H9 (cell line): ENCODE measurements at regions not wholly inside any gene's neighbourhood (a gene's known extent, or its start where the extent isn't known, plus 50 kb on each side); places are given as distances from the start of the nearest gene placed in this dataset.

ENCODE experiments used
- DNase-seq: peaks from one replicate; pipeline ENCODE4 v3.0.0-alpha.2; 2017
- H2AFZ ChIP-seq: one replicate; pipeline ENCODE4 v1.6.1; 2013; ENCODE audit warnings: mild to moderate bottlenecking, low read length, control low read depth, moderate library complexity
- H2AK5ac ChIP-seq: 2 replicates; pipeline ENCODE4 v1.6.1; 2013; ENCODE audit warnings: low read length, control low read depth, mixed read lengths; ENCODE audit not compliant: insufficient read length
- H2BK120ac ChIP-seq: one replicate; pipeline ENCODE4 v1.6.1; 2013; ENCODE audit warnings: low read depth, mild to moderate bottlenecking, low read length, control low read depth, inconsistent platforms; ENCODE audit not compliant: poor library complexity, severe bottlenecking
- H2BK12ac ChIP-seq: 2 replicates; pipeline ENCODE4 v1.6.1; 2013; ENCODE audit warnings: low read length, control low read depth, mixed read lengths, low read depth; ENCODE audit not compliant: insufficient read length
- H2BK15ac ChIP-seq: 2 replicates; pipeline ENCODE4 v1.6.1; 2013; ENCODE audit warnings: low read depth, low read length, control low read depth
- H2BK20ac ChIP-seq: one replicate; pipeline ENCODE4 v1.6.1; 2013; ENCODE audit warnings: low read depth, mild to moderate bottlenecking, low read length, control low read depth, inconsistent platforms; ENCODE audit not compliant: poor library complexity, severe bottlenecking
- H2BK5ac ChIP-seq: 2 replicates; pipeline ENCODE4 v1.6.1; 2013; ENCODE audit warnings: low read length, control low read depth, mixed read lengths; ENCODE audit not compliant: insufficient read length
- H3K14ac ChIP-seq: 2 replicates; pipeline ENCODE4 v1.6.1; 2013; ENCODE audit warnings: low read length, control low read depth; ENCODE audit not compliant: insufficient read depth
- H3K18ac ChIP-seq: 2 replicates; pipeline ENCODE4 v1.6.1; 2013; ENCODE audit warnings: low read depth, mild to moderate bottlenecking, mixed read lengths, low read length, control low read depth; ENCODE audit not compliant: insufficient read length
- H3K23ac ChIP-seq: 2 replicates; pipeline ENCODE4 v1.6.1; 2013; ENCODE audit warnings: low read length, control low read depth, mixed read lengths, low read depth; ENCODE audit not compliant: insufficient read length
- H3K23me2 ChIP-seq: 2 replicates; pipeline ENCODE4 v1.6.1; 2013; ENCODE audit warnings: low read depth, mild to moderate bottlenecking, mixed read lengths, low read length, control low read depth; ENCODE audit not compliant: insufficient read length, poor library complexity, severe bottlenecking
- H3K27ac ChIP-seq: 2 replicates; pipeline ENCODE4 v1.5.1; 2013; ENCODE audit warnings: low read length, control low read depth, mixed read lengths, low read depth; ENCODE audit not compliant: insufficient read length
- H3K27me3 ChIP-seq: 2 replicates; pipeline ENCODE4 v1.6.1; 2013; ENCODE audit warnings: low read length, control low read depth, inconsistent platforms; ENCODE audit not compliant: insufficient read depth
- H3K4ac ChIP-seq: 2 replicates; pipeline ENCODE4 v1.6.1; 2013; ENCODE audit warnings: low read depth, mild to moderate bottlenecking, control low read depth, inconsistent platforms, low read length, moderate library complexity
- H3K4me1 ChIP-seq: 2 replicates; pipeline ENCODE4 v1.6.1; 2013; ENCODE audit warnings: low read length, control low read depth, inconsistent platforms; ENCODE audit not compliant: insufficient read depth
- H3K4me2 ChIP-seq: 2 replicates; pipeline ENCODE4 v1.6.1; 2013; ENCODE audit warnings: low read length, control low read depth, mixed read lengths; ENCODE audit not compliant: insufficient read length, insufficient read depth
- H3K56ac ChIP-seq: 2 replicates; pipeline ENCODE4 v1.6.1; 2013; ENCODE audit warnings: low read depth, mild to moderate bottlenecking, mixed read lengths, low read length, control low read depth; ENCODE audit not compliant: insufficient read length
- H3K79me1 ChIP-seq: 2 replicates; pipeline ENCODE4 v1.6.1; 2013; ENCODE audit warnings: low read depth, mild to moderate bottlenecking, moderate library complexity, low read length, control low read depth, inconsistent platforms; ENCODE audit not compliant: insufficient read depth, poor library complexity, severe bottlenecking
- H3K79me2 ChIP-seq: 2 replicates; pipeline ENCODE4 v1.6.1; 2013; ENCODE audit warnings: low read length, control low read depth, inconsistent platforms; ENCODE audit not compliant: insufficient read depth
- H3K9ac ChIP-seq: 2 replicates; pipeline ENCODE4 v1.6.1; 2013; ENCODE audit warnings: low read length, control low read depth, mixed read lengths; ENCODE audit not compliant: insufficient read length; ENCODE audit errors: extremely low read depth
- H3K9me3 ChIP-seq: one replicate; pipeline ENCODE4 v1.6.1; 2013; ENCODE audit warnings: low read depth, low read length, inconsistent platforms; ENCODE audit not compliant: control insufficient read depth
- H3T11ph ChIP-seq: one replicate; pipeline ENCODE4 v1.6.1; 2013; ENCODE audit warnings: mild to moderate bottlenecking, low read length, control low read depth, inconsistent platforms
- H4K20me1 ChIP-seq: one replicate; pipeline ENCODE4 v1.6.1; 2013; ENCODE audit not compliant: control insufficient read depth, insufficient read length, insufficient read depth
- H4K5ac ChIP-seq: 2 replicates; pipeline ENCODE4 v1.6.1; 2013; ENCODE audit warnings: low read depth, mild to moderate bottlenecking, mixed read lengths, low read length, control low read depth; ENCODE audit not compliant: insufficient read length
- H4K8ac ChIP-seq: replicated peaks from 2 replicates; pipeline ENCODE4 v1.6.1; 2013; ENCODE audit warnings: low read length, control low read depth, mixed read lengths, low read depth; ENCODE audit not compliant: insufficient read length
- H4K91ac ChIP-seq: 2 replicates; pipeline ENCODE4 v1.6.1; 2013; ENCODE audit warnings: low read depth, mild to moderate bottlenecking, moderate library complexity, mixed read lengths, low read length, control low read depth; ENCODE audit not compliant: insufficient read length
- H3K27ac Mint-ChIP-seq, 3 experiments: 2 replicates in 2 of 3; 3 replicates in 1 of 3; pipeline ENCODE4 v1.8.0; 2020 to 2021; ENCODE audit warnings: mixed read lengths in 3 of 3, mild to moderate bottlenecking in 1 of 3, moderate library complexity in 1 of 3
- H3K27me3 Mint-ChIP-seq: 2 replicates; pipeline ENCODE4 v1.8.0; 2021; ENCODE audit warnings: low read depth, mild to moderate bottlenecking, moderate library complexity, mixed read lengths
- H3K36me3 Mint-ChIP-seq, 3 experiments: 2 replicates in 2 of 3; 3 replicates in 1 of 3; pipeline ENCODE4 v1.8.0; 2020 to 2021; ENCODE audit warnings: low read depth in 3 of 3, mixed read lengths in 3 of 3; ENCODE audit not compliant: insufficient read depth in 1 of 3
- H3K4me1 Mint-ChIP-seq, 2 experiments: 2 replicates each; pipeline ENCODE4 v1.8.0; 2020; ENCODE audit warnings: mixed read lengths in 2 of 2
- H3K4me3 Mint-ChIP-seq, 2 experiments: 2 replicates in 1 of 2; 3 replicates in 1 of 2; pipeline ENCODE4 v1.8.0; 2020 to 2021; ENCODE audit warnings: mild to moderate bottlenecking in 2 of 2, mixed read lengths in 2 of 2, moderate library complexity in 1 of 2
- H3K9me3 Mint-ChIP-seq, 2 experiments: 2 replicates in 1 of 2; 3 replicates in 1 of 2; pipeline ENCODE4 v1.8.0; 2020; ENCODE audit warnings: mild to moderate bottlenecking in 2 of 2, mixed read lengths in 2 of 2, moderate library complexity in 1 of 2
- CTCF ChIP-seq: fragments of 200-600 bp; sonication (generic); conservative IDR thresholded peaks from 3 replicates; pipeline ENCODE4 v1.8.0; 2021; ENCODE audit warnings: antibody characterized with exemption, mild to moderate bottlenecking
- WGBS: extraction: QIAGEN DNeasy Blood & Tissue Kit; methylation state at CpG from one replicate; pipeline ENCODE4 v1.1.7; 2013; ENCODE audit warnings: missing lambda C conversion rate, low lambda C conversion rate, mixed read lengths; ENCODE audit not compliant: insufficient read length; ENCODE audit errors: extremely low coverage; 5-methylcytosine and 5-hydroxymethylcytosine counted together

GRCh38 chr3:118267588-118267987 lies 767.1 kb downstream of the IGSF11 start:
- H3K27ac Mint-ChIP-seq: no peak overlapping the region
- Histone ChIP-seq H3K4me2 (no peak overlapping the region), H3K23ac (no peak overlapping the region), H3K23me2 (no peaks in the 10 kb centered on the region), H3K27ac (no peak overlapping the region), H3K56ac (no peak overlapping the region), H3K27me3 (no peaks in the 10 kb centered on the region), H3K79me2 (no peaks in the 10 kb centered on the region), H2BK15ac (no peak overlapping the region), H4K20me1 (no peaks in the 10 kb centered on the region), H2BK20ac (no peak overlapping the region), H3K9me3 (no peaks in the 10 kb centered on the region), H3K4ac (no peak overlapping the region), H4K8ac (no peak overlapping the region), H3K4me1 (no peaks in the 10 kb centered on the region), H4K91ac (no peak overlapping the region), H2AK5ac (no peak overlapping the region), H3K79me1 (no peaks in the 10 kb centered on the region), H2BK12ac (no peak overlapping the region), H3K14ac (no peak overlapping the region), H2BK120ac (no peak overlapping the region), H3K9ac (no peak overlapping the region), H3K18ac (no peak overlapping the region), H4K5ac (no peak overlapping the region), H2BK5ac (no peak overlapping the region), H3T11ph (no peak overlapping the region), H2AFZ (no peak overlapping the region)
- H3K9me3 Mint-ChIP-seq: peaks cover 0 to 12% of the 10 kb centered on the region in 2 experiments; a peak in 3 of 5 replicates
- peaks cover 0 to 4% of the 10 kb centered on the region in 2 experiments; a peak in 1 of 4 replicates for H3K4me1 Mint-ChIP-seq
- no peak for TF ChIP-seq CTCF
- H3K36me3 Mint-ChIP-seq: peaks cover 3 to 8% (median 4%) of the 10 kb centered on the region in 3 experiments; a peak in 4 of 7 replicates
- WGBS: no CpG with 5 or more reads among the region's 3 CpGs
- H3K27me3 Mint-ChIP-seq: no peaks in the 10 kb centered on the region
- no peak overlapping the region for H3K4me3 Mint-ChIP-seq
- no peak for DNase-seq
